Natural killer cell (primary cell): ENCODE measurements at regions not wholly inside any gene's neighbourhood (a gene's known extent, or its start where the extent isn't known, plus 50 kb on each side); places are given as distances from the start of the nearest gene placed in this dataset.

Experiments used
- ATAC-seq, 3 donors: fragments of 150-1000 bp in 2 of 3; fragments of 200-7000 bp in 1 of 3; cut with Tn5 transposase; 1 replicate in 1 of 3; 2 replicates in 2 of 3; pipeline ENCODE4 v1.10.0; 2021; ENCODE audit warnings: mild to moderate bottlenecking in 2 of 3, moderate library complexity in 2 of 3
- DNase-seq, 2 donors: peaks; one replicate each; pipeline versions ENCODE4 v3.0.0 to v3.0.0-alpha.2; 2013 to 2021; ENCODE audit warnings: mixed read lengths in 1 of 2
- H3K27ac ChIP-seq: one replicate; pipeline ENCODE4 v1.5.1; 2013; ENCODE audit warnings: mild to moderate bottlenecking, low read length
- H3K27me3 ChIP-seq: one replicate; pipeline ENCODE4 v1.6.1; 2013; ENCODE audit warnings: low read length; ENCODE audit not compliant: control insufficient read depth, insufficient read depth
- H3K36me3 ChIP-seq: one replicate; pipeline ENCODE4 v1.6.1; 2013; ENCODE audit warnings: low read length; ENCODE audit not compliant: control insufficient read depth, insufficient read depth
- H3K4me1 ChIP-seq: one replicate; pipeline ENCODE4 v1.6.1; 2013; ENCODE audit warnings: low read length; ENCODE audit not compliant: control insufficient read depth, insufficient read depth
- H3K4me3 ChIP-seq: one replicate; pipeline ENCODE4 v1.5.1; 2013; ENCODE audit warnings: low read length
- H3K9me3 ChIP-seq: one replicate; pipeline ENCODE4 v1.6.1; 2013; ENCODE audit warnings: low read length; ENCODE audit not compliant: control insufficient read depth, insufficient read depth
- H3K27ac Mint-ChIP-seq, 2 donors: one replicate each; pipeline ENCODE4 v1.8.0; 2022; ENCODE audit warnings: mild to moderate bottlenecking in 2 of 2, mixed read lengths in 2 of 2, moderate library complexity in 1 of 2
- H3K27me3 Mint-ChIP-seq, 2 donors: one replicate each; pipeline ENCODE4 v1.8.0; 2022; ENCODE audit warnings: low read depth in 2 of 2, mixed read lengths in 2 of 2
- H3K36me3 Mint-ChIP-seq: one replicate; pipeline ENCODE4 v1.8.0; 2022; ENCODE audit warnings: mixed read lengths
- H3K4me1 Mint-ChIP-seq, 2 donors: one replicate each; pipeline ENCODE4 v1.8.0; 2022; ENCODE audit warnings: mixed read lengths in 2 of 2
- H3K4me3 Mint-ChIP-seq: one replicate; pipeline ENCODE4 v1.8.0; 2022; ENCODE audit warnings: mild to moderate bottlenecking, moderate library complexity, mixed read lengths
- H3K9me3 Mint-ChIP-seq, 2 donors: one replicate each; pipeline ENCODE4 v1.8.0; 2022; ENCODE audit warnings: mixed read lengths in 2 of 2
- WGBS: methylation state at CpG from one replicate; pipeline ENCODE4 v1.1.7; 2013; ENCODE audit warnings: missing lambda C conversion rate; ENCODE audit not compliant: insufficient coverage; 5-methylcytosine and 5-hydroxymethylcytosine counted together
- intact Hi-C: fragments of 100-400 bp; cut with micrococcal nuclease; formaldehyde crosslinking; loops from one replicate; pipeline ENCODE4 v1.14.2; 2022
- TF ChIP-seq, protein P1 (sequence below): fragments of 200-600 bp; IDR thresholded peaks from one replicate; pipeline ENCODE4 v1.8.0; 2022; ENCODE audit warnings: antibody characterized with exemption

DNA sequence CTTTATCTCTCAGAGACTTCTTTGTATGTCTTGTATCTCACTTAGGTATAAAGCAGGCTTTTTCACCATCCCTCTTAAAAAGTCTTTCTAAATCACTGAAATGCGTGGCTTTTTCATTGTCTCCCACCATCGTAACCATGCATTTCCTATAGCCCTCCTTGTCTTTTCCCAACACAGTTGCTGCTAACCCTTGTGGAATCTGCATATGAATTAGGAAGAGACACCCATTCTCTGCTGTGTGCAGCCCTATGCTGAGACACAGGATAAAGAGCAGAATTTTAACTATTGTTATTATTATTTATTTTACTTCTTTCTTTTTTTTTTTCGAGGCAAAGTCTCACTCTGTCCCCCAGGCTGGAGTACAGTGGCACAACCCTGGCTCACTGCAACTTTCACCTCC lies 804.3 kb upstream of the COBL start:
- no peak overlapping the region for H3K4me3 ChIP-seq
- no peaks in the 10 kb centered on the region for H3K36me3 ChIP-seq
- peaks cover 14 to 21% of the 10 kb centered on the region in 2 donors for H3K9me3 Mint-ChIP-seq
- H3K4me1 Mint-ChIP-seq = no peaks in the 10 kb centered on the region
- no peaks in the 10 kb centered on the region for H3K27me3 Mint-ChIP-seq
- no peaks in the 10 kb centered on the region for H3K27me3 ChIP-seq
- no peak overlapping the region for H3K4me3 Mint-ChIP-seq
- H3K36me3 Mint-ChIP-seq = peaks cover 8% of the 10 kb centered on the region
- intact Hi-C loops = no loop called here
- TF ChIP-seq, protein P1, sequence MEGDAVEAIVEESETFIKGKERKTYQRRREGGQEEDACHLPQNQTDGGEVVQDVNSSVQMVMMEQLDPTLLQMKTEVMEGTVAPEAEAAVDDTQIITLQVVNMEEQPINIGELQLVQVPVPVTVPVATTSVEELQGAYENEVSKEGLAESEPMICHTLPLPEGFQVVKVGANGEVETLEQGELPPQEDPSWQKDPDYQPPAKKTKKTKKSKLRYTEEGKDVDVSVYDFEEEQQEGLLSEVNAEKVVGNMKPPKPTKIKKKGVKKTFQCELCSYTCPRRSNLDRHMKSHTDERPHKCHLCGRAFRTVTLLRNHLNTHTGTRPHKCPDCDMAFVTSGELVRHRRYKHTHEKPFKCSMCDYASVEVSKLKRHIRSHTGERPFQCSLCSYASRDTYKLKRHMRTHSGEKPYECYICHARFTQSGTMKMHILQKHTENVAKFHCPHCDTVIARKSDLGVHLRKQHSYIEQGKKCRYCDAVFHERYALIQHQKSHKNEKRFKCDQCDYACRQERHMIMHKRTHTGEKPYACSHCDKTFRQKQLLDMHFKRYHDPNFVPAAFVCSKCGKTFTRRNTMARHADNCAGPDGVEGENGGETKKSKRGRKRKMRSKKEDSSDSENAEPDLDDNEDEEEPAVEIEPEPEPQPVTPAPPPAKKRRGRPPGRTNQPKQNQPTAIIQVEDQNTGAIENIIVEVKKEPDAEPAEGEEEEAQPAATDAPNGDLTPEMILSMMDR = no peak
- no peak overlapping the region for H3K27ac ChIP-seq
- no peak for ATAC-seq
- H3K27ac Mint-ChIP-seq = no peak overlapping the region
- H3K9me3 ChIP-seq = no peaks in the 10 kb centered on the region
- no peak for DNase-seq
- WGBS = 54% methylated on average over 3 of the region's 3 CpGs
- H3K4me1 ChIP-seq = no peaks in the 10 kb centered on the region

DNA sequence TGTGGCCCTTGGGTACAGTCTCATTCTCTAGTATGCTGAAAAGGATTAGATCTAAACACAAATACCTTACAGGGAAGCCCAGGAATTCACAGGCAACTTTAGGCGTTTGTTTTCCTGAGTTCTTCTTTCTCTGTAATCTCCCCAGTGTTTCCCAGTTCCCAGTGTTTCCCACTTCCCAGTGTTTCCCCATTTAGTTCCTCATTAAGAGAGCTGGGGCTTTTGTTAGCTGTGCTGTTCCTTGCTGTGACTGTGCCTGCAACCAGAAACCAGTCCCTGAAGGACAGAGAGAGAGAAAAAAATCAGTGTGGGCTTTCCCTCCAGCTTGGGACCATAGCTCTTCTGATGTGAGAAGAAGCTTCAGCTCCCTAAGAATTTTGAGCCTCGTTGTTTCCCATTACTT lies 802.9 kb upstream of the COBL start:
- no peaks in the 10 kb centered on the region for H3K4me1 ChIP-seq
- peaks cover 11 to 25% of the 10 kb centered on the region in 2 donors for H3K9me3 Mint-ChIP-seq
- TF ChIP-seq, protein P1 = no peak
- H3K27ac Mint-ChIP-seq = no peak overlapping the region
- H3K36me3 ChIP-seq = no peaks in the 10 kb centered on the region
- H3K4me3 ChIP-seq = no peak overlapping the region
- DNase-seq = no peak
- no peak for ATAC-seq
- H3K4me1 Mint-ChIP-seq = no peaks in the 10 kb centered on the region
- 19% methylated on average over 1 of the region's 2 CpGs for WGBS
- no peaks in the 10 kb centered on the region for H3K9me3 ChIP-seq
- H3K36me3 Mint-ChIP-seq = no peaks in the 10 kb centered on the region
- H3K4me3 Mint-ChIP-seq = no peak overlapping the region
- intact Hi-C loops = no loop called here
- no peaks in the 10 kb centered on the region for H3K27me3 Mint-ChIP-seq
- no peak overlapping the region for H3K27ac ChIP-seq
- no peaks in the 10 kb centered on the region for H3K27me3 ChIP-seq

DNA sequence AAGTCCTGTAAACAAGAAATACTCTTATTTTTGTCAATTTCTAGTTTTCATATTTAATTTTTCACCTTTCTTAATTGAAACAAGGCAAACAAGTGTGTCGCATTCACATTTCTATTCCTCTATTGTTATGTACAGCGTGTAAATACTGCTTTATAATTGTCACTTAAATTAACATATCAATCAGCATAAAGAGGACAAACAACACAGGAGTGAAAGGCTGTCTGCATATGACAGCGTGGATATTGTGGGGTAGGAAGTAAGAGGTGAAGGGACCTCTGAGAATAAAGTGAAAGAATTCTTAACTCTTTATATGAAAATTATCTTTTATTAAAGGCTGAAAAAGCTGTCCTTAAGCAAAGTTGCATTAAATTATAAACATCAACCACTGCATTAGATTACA lies 797.9 kb upstream of the COBL start:
- peaks cover 12 to 20% of the 10 kb centered on the region in 2 donors for H3K9me3 Mint-ChIP-seq
- H3K27ac ChIP-seq = no peak overlapping the region
- H3K27me3 Mint-ChIP-seq = no peaks in the 10 kb centered on the region
- no peaks in the 10 kb centered on the region for H3K36me3 Mint-ChIP-seq
- H3K27ac Mint-ChIP-seq = no peak overlapping the region
- H3K4me3 ChIP-seq = no peak overlapping the region
- H3K4me1 ChIP-seq = no peaks in the 10 kb centered on the region
- H3K9me3 ChIP-seq = no peaks in the 10 kb centered on the region
- no peak overlapping the region for H3K4me3 Mint-ChIP-seq
- no CpG with 5 or more reads among the region's 3 CpGs for WGBS
- H3K27me3 ChIP-seq = no peaks in the 10 kb centered on the region
- ATAC-seq (no peak), DNase-seq (no peak)
- H3K4me1 Mint-ChIP-seq = no peaks in the 10 kb centered on the region
- intact Hi-C loops = no loop called here
- H3K36me3 ChIP-seq = no peaks in the 10 kb centered on the region
- TF ChIP-seq, protein P1 = no peak

DNA sequence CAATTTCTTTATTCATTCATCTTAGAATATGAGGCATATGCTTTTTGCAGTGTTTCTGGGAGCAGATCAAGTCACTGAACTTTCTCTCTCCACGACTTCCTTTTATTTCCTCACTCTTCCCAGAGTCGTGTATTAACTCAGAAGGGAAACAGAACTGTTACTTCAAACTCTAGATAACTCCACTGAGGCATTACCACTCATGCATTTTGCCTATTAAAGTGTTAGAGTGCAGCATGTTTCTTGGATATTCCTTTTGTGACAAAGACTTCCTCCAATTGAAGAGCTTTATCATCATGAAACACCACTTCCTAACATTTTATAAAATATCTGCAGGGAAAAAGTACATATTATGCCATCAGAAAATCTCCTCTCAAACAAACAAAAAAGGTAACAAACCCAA lies 797.4 kb upstream of the COBL start:
- Histone ChIP-seq H3K36me3 (no peaks in the 10 kb centered on the region), H3K27ac (no peak overlapping the region), H3K4me3 (no peak overlapping the region), H3K9me3 (no peaks in the 10 kb centered on the region), H3K4me1 (no peaks in the 10 kb centered on the region), H3K27me3 (no peaks in the 10 kb centered on the region)
- ATAC-seq = no peak
- Mint-ChIP-seq H3K4me1 (no peaks in the 10 kb centered on the region), H3K27ac (no peak overlapping the region), H3K36me3 (no peaks in the 10 kb centered on the region), H3K27me3 (no peaks in the 10 kb centered on the region), H3K9me3 (peaks cover 14 to 20% of the 10 kb centered on the region in 2 donors), H3K4me3 (no peak overlapping the region)
- DNase-seq = no peak
- intact Hi-C loops = no loop called here
- TF ChIP-seq, protein P1 = no peak
- WGBS = 12% methylated on average over 2 of the region's 2 CpGs
